Neural cell (in vitro differentiated cells): ENCODE measurements at regions not wholly inside any gene's neighbourhood (a gene's known extent, or its start where the extent isn't known, plus 50 kb on each side); places are given as distances from the start of the nearest gene placed in this dataset.

Source experiments
- H2AFZ ChIP-seq: fragments of 200-600, 300-800 bp; sonication (generic), shearing (Covaris generic); 2 replicates; pipeline ENCODE4 v1.6.0; 2014; ENCODE audit warnings: low read depth, mild to moderate bottlenecking, antibody characterized with exemption, low read length, moderate library complexity
- H3F3A ChIP-seq: fragments of 200-600 bp; shearing (Covaris generic); 2 replicates; pipeline ENCODE4 v1.6.1; 2016; ENCODE audit warnings: mild to moderate bottlenecking, moderate library complexity, mixed read lengths, antibody characterized with exemption, low read length; ENCODE audit not compliant: insufficient read depth, poor library complexity, severe bottlenecking
- H3K27ac ChIP-seq: fragments of 200-600, 300-800 bp; sonication (generic), shearing (Covaris generic); 2 replicates; pipeline ENCODE4 v1.5.1; 2014; ENCODE audit warnings: mild to moderate bottlenecking, low read length, moderate library complexity
- H3K27me3 ChIP-seq: fragments of 300-800, 200-600 bp; sonication (generic), shearing (Covaris generic); 2 replicates; pipeline ENCODE4 v1.6.0; 2014; ENCODE audit warnings: mild to moderate bottlenecking, low read depth, low read length, moderate library complexity; ENCODE audit not compliant: insufficient read depth
- H3K36me3 ChIP-seq: fragments of 300-800, 200-600 bp; sonication (generic), shearing (Covaris generic); 2 replicates; pipeline ENCODE4 v1.5.1; 2014; ENCODE audit warnings: mild to moderate bottlenecking, antibody characterized with exemption, low read length, moderate library complexity; ENCODE audit not compliant: insufficient read depth
- H3K4me2 ChIP-seq: fragments of 300-800, 200-600 bp; sonication (generic), shearing (Covaris generic); 2 replicates; pipeline ENCODE4 v1.6.0; 2014; ENCODE audit warnings: mild to moderate bottlenecking, low read length
- H3K4me3 ChIP-seq: fragments of 300-800, 200-600 bp; sonication (generic), shearing (Covaris generic); 2 replicates; pipeline ENCODE4 v1.5.1; 2014; ENCODE audit warnings: mild to moderate bottlenecking, low read length, moderate library complexity
- H3K79me2 ChIP-seq: fragments of 200-600 bp; shearing (Covaris generic); replicated peaks from 2 replicates; pipeline ENCODE4 v1.6.0; 2014; ENCODE audit warnings: mild to moderate bottlenecking, low read length, moderate library complexity; ENCODE audit not compliant: insufficient read depth
- H3K9ac ChIP-seq: fragments of 300-800, 200-600 bp; sonication (generic), shearing (Covaris generic); 2 replicates; pipeline ENCODE4 v1.6.1; 2016; ENCODE audit warnings: mild to moderate bottlenecking, low read length, mixed read lengths
- H3K9me2 ChIP-seq: fragments of 200-600 bp; shearing (Covaris generic); 2 replicates; pipeline ENCODE4 v1.6.1; 2016; ENCODE audit warnings: mild to moderate bottlenecking, low read length, mixed read lengths; ENCODE audit not compliant: insufficient read depth
- H3K9me3 ChIP-seq: fragments of 200-600, 300-800 bp; sonication (generic), shearing (Covaris generic); 2 replicates; pipeline ENCODE4 v1.6.1; 2016; ENCODE audit warnings: mild to moderate bottlenecking, mixed run types, low read length, moderate library complexity, mixed read lengths
- H4K20me1 ChIP-seq: fragments of 200-600 bp; shearing (Covaris generic); 2 replicates; pipeline ENCODE4 v1.6.1; 2016; ENCODE audit warnings: mild to moderate bottlenecking, mixed run types; ENCODE audit not compliant: insufficient read depth
- CTCF ChIP-seq: fragments of 450-650 bp; IDR thresholded peaks from 2 replicates; pipeline ENCODE4 v1.5.1; 2014; ENCODE audit warnings: antibody characterized with exemption, mild to moderate bottlenecking, moderate library complexity; ENCODE audit not compliant: poor library complexity, severe bottlenecking
- EP300 ChIP-seq: fragments of 450-650 bp; conservative IDR thresholded peaks from 2 replicates; pipeline ENCODE4 v1.6.1; 2014; ENCODE audit warnings: antibody characterized with exemption, mild to moderate bottlenecking, moderate library complexity; ENCODE audit not compliant: poor library complexity, severe bottlenecking
- EZH2 ChIP-seq: fragments of 200-600, 300-800 bp; shearing (Covaris generic), sonication (generic); IDR thresholded peaks from 2 replicates; pipeline ENCODE4 v1.6.1; 2014; ENCODE audit warnings: antibody characterized with exemption, low read length, borderline replicate concordance, mild to moderate bottlenecking; ENCODE audit not compliant: insufficient read depth, poor library complexity, severe bottlenecking
- MXI1 ChIP-seq: fragments of 450-650 bp; conservative IDR thresholded peaks from 2 replicates; pipeline ENCODE4 v1.6.1; 2014; ENCODE audit warnings: antibody characterized with exemption, mild to moderate bottlenecking; ENCODE audit not compliant: poor library complexity, severe bottlenecking
- POLR2AphosphoS5 ChIP-seq: IDR thresholded peaks from 2 replicates; pipeline ENCODE4 v1.6.1; 2012
- RAD21 ChIP-seq: fragments of 450-650 bp; conservative IDR thresholded peaks from 2 replicates; pipeline ENCODE4 v1.6.1; 2014; ENCODE audit warnings: antibody characterized with exemption, mild to moderate bottlenecking, moderate library complexity
- REST ChIP-seq: IDR thresholded peaks from 2 replicates; pipeline ENCODE4 v1.6.1; 2012; ENCODE audit warnings: borderline replicate concordance
- SMC3 ChIP-seq: fragments of 450-650 bp; conservative IDR thresholded peaks from 2 replicates; pipeline ENCODE4 v1.6.1; 2014; ENCODE audit warnings: antibody characterized with exemption, mild to moderate bottlenecking, moderate library complexity; ENCODE audit not compliant: poor library complexity
- TAF1 ChIP-seq: IDR thresholded peaks from 2 replicates; pipeline ENCODE4 v1.6.1; 2012; ENCODE audit warnings: low read depth

GRCh38 chr17:6938637-6939036 is 57.2 kb upstream of the ALOX12 start:
- no peak overlapping the region for H3K4me2 ChIP-seq
- H3K9ac ChIP-seq: no peak overlapping the region

GRCh38 chr17:6940186-6940649 is 55.6 kb upstream of the ALOX12 start:
- Histone ChIP-seq H4K20me1 (no peaks in the 10 kb centered on the region), H3K4me2 (no peak overlapping the region), H3K36me3 (no peaks in the 10 kb centered on the region), H3K79me2 (no peaks in the 10 kb centered on the region), H2AFZ (no peak overlapping the region), H3K27ac (no peak overlapping the region), H3K4me3 (no peak overlapping the region), H3K9me3 (no peaks in the 10 kb centered on the region), H3K27me3 (no peaks in the 10 kb centered on the region), H3F3A (no peaks in the 10 kb centered on the region), H3K9ac (no peak overlapping the region), H3K9me2 (no peaks in the 10 kb centered on the region)
- no peak for TF ChIP-seq MXI1
- no peak for TF ChIP-seq SMC3
- TF ChIP-seq REST: no peak
- no peak for TF ChIP-seq EZH2
- no peak for TF ChIP-seq EP300
- no peak for TF ChIP-seq RAD21

More at GRCh38 chr17:6938637-6939036, 57.2 kb upstream of the ALOX12 start:
- Histone ChIP-seq H3K36me3 (no peaks in the 10 kb centered on the region), H3K9me2 (no peaks in the 10 kb centered on the region), H3K9me3 (no peaks in the 10 kb centered on the region), H4K20me1 (no peaks in the 10 kb centered on the region), H2AFZ (no peak overlapping the region), H3K27ac (no peak overlapping the region), H3K79me2 (no peaks in the 10 kb centered on the region), H3K27me3 (no peaks in the 10 kb centered on the region), H3K4me3 (no peak overlapping the region), H3F3A (no peaks in the 10 kb centered on the region)
- TF ChIP-seq REST: no peak
- TF ChIP-seq MXI1: no peak
- no peak for TF ChIP-seq SMC3
- no peak for TF ChIP-seq EP300
- no peak for TF ChIP-seq POLR2AphosphoS5
- no peak for TF ChIP-seq TAF1
- TF ChIP-seq CTCF: no peak
- TF ChIP-seq EZH2: no peak
- no peak for TF ChIP-seq RAD21
